Fibroblast of gingiva (primary cell): ENCODE measurements at regions not wholly inside any gene's neighbourhood (a gene's known extent, or its start where the extent isn't known, plus 50 kb on each side); places are given as distances from the start of the nearest gene placed in this dataset.

Source experiments
- DNase-seq: peaks from one replicate; pipeline ENCODE4 v3.0.0-alpha.2; 2011; ENCODE audit warnings: low read depth

DNA sequence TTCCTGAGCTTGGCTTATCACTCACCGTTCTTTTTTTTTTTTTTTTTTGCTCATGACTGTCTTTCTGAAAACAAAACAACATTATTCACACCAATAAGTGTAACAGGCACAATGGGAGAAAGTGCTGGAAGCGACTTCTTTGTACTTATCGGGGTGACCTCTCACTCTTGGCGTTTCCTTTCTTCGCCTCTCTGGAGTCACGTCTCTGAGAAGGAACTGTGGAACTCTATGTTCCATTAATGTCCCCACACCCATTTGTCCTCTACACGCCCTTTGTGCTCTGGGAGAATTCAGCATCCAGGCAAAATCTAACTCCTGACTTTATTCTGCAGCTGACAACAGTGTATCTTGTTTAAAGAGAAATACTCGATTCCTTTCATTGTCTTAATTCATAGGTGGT lies 70.8 kb upstream of the FAM204A start:
- DNase-seq: no peak

DNA sequence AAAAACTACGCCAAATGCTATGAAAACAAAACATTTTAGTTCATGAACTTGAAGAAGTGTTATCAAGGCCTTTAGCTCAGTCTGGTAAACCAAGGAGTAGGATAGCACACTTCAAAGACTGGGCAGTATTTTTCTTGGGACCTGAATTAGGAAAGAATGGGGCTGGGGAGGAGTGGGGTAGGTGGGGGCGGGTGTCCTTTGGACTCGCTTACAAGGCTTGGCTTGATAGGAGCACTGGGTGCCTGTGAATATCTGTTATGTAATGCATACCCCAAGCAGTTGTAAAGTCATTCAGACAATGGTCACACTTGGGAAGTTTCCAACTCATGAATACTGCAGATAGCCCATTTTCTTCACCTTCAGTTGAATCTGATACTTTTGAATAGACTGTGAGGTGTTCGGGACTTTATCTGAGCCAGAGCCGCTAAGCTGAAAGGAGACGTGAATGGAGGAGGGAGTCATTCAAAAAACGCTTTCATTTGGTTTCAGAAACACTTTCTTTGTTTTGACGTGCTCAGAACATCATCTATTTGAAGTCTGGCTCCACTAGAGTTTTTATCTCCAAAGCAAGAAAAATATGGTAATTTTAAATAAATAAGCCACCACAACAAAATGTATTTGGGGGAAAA lies 70.1 kb upstream of the FAM204A start:
- no peak for DNase-seq

DNA sequence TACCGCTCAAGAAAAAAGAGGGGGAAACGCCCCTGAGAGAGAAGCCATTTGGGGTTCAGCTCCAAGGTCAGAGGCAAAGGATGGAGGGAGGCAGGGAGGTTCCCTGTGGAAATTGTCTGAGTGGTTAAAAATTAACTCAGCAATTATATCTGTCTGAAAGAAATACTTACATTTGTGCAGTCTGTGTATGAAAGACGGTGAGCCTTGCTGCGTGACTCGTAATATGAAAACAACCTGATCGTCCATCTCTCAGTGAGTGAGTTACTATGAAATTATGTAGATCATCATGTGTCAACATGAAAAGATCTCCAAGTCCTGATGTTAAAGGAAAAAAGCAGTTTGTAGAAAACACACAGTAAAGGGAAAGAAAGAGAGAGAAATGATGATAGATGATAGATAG lies 67.2 kb upstream of the FAM204A start:
- DNase-seq: no peak

DNA sequence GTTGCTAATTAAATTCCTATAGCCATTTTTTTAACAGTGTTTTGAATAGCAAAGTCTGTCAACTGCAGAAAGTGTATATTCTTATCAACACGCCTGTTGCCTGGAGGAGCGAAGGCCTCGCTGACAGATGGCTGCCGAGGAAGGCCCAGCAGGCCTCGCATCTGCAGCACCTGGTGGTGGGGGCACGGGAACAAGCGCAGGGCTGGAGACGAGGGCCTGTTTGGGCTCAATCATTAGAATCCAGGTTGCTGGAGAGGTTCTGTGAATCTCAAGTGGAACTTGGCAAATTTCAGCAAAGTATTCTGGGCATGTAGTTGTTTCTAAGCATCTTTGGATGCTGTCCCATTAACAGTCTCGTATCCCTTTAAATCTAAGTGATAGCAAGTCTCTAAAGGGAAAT lies 66.1 kb upstream of the FAM204A start:
- DNase-seq: no peak

DNA sequence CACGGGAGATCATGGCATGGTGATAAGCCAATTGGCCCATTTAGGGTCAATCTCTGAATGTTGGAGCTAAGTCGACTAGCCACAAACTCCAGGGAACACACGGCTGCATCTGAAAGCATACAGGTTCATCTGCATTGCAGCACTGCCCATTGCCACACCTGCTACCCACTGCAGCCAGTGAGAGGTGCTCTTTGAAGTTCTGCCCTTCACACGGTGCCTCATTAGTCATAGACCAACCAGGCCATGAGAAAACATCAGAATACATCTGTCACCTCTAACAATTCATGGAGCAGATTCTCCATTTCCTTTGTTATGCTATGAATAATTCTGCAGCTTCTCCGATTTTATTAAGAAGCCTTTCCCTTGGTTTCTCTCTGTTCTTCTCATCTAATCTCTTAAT lies 65.7 kb upstream of the FAM204A start:
- no peak for DNase-seq

DNA sequence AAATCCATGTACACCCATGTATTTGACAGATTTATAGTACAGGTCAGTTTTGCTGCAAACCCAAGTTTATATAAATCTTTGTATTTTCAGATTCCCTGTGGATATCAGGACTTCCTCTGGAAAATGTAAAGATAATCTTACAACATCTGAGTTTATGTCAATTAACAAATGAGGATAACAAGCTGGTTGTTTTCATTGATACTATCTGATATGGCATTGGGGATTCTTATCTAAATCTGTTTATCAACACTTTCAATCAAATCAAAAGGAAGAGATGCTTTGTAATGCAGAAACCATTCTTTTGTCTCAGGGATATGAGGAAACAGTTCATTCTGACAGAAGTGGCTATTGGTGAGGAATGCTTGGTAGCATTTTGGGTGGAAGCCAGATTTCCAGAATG lies 64.9 kb upstream of the FAM204A start:
- no peak for DNase-seq

DNA sequence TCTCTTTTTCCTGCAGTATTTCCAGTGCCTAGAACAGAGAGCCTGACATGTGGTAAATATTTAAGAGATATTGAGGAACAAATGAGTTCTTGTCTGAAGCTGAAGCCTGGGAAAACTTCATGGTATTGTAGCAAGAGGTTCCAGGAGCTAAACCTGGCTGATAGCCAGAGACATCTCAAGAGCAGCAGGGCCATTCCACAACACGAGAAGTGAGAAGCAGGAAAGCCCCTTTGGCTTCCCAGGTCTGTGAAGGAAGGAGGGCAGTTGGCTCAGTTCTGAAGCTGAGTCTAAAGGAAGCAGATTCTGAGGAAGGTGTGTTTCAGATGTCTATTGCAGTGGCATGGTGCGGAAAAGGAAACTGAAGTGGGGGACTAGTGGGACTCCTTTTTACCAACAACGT lies 63.8 kb upstream of the FAM204A start:
- DNase-seq: no peak

DNA sequence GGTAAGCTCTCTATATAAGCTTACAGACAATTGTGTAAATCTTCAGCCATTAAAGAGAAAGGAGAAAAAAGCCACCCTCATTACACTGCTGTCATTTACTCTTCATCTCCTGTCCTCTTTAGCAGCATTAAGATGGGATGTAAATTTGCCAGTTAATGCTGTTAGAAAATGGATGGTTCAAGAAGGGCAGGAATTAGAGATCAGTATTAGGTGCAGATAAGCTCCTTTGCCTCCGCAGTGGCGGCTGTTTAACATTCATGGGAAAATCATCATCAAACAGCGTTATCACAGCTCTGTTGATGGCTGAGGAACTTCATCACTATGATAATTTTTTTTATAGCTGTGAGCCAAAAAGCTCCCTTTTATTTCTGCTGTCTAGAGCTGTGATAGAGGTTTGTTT lies 61.8 kb upstream of the FAM204A start:
- no peak for DNase-seq

DNA sequence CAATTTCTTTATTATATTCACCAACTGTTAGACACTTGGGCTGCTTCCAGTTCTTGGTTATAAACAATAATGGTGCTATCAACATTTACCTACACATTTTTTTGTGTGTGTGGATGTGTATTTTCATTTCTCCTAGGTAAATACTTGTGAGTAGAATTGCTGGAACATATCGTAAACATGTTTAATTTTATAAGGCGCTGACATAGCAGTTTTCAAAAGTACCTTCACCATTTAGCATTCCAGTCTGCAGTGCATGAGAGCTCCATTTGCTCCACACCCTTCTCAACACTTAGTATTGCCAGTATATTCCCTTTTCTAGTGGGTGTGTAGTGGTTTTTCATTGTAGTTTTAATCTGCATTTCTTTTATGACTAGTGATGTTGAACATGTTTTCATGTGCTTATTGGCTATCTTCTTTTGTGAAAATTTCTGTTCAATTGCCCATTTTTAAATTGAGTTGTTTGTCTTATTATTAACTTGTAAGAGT lies 59.6 kb upstream of the FAM204A start:
- no peak for DNase-seq

DNA sequence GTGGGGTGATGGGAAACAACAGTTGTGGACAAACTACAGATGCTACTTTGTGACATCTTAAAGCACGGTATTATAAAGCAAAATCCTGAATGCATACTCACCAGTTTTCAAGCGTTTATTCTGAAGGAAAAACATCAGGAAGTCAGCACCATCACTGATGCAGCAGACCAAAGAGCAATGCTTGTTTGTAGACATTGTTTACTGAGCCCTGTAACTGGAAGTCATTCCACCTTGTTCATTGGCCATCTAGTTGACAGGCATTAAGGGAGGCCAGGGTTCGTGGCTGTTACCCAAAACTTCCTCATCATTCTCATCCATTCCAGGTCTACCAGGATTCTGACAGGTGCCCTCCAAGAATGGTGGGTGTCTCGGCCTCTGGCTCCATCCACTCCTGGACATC lies 55.3 kb upstream of the FAM204A start:
- no peak for DNase-seq

DNA sequence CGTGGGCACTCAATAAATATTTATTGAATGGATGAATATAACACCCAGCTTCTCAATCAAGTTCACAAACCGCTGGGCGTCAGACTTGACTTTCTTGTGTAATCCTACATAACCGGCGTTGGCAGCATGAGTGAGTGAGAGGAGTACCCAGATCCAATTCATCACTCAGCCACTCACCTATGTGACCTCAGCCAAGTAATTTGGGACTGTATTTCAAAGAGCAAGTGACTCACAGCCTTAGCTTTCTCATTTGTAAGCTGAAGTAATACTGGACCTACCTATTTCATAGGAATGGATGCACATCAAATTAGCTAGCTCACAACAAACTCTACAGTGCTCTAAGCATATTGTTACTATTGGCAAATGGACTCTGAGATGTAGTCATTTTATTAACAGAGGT lies 53.8 kb upstream of the FAM204A start:
- DNase-seq: no peak

DNA sequence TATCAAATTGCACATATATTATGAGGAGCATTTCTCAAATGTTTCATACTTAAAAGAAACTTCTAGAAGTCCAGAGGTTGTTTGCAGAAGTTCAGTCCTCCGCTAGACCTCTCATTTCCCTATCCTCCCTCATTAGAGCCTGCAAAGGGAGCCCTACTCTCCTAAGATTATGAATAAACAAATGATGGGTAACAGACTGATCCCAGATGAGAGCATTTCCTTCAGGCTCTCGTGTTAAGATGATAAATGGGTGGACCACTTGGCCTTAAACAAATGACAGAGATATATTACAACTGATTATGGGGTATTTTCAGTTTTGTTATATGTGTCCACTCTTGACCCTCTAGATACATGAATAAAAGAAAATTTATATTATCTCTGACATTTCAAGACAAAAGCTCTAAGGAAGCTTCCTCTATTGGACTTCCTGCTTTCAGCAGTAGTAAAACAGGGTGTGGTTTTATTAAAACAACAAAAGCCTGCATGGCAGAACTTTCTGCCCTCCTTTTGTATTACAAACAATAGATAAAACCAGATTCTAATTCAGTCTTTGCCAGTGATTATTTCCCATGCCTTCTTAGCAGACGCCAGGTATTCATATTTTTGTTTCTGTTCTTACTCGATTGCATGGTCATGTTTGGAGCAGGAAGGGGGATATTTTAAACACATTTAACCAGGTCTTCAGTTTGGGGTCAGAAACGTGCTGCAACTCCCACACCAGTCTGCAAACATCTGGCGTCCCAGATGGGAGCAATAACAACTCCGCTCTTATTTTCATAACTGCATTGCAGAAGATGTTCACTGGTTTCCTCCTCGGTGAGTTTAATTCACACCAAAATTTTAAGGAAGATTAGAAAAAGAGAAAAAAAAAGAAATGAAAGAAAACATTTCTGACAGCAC lies 52.4 kb upstream of the FAM204A start:
- no peak for DNase-seq

DNA sequence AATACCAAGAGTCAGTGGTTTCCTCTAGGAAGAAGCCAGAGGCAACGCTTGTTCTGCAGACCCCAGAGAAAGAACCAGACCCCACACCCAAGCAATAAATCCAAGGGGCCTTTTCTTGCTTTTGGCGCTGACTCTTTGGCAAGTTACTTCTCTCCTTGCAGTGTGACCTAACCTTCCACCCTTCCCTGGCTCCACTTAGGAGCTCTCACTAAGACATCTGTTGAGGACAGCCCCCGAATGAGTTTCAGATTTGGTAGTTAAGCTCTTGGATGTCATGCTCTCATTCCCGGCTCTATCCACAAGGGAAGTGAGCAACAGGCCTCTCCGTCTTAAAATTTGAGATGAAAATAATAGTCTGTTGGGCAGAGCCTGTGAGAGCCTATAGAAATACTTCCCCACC lies 50.6 kb upstream of the FAM204A start:
- no peak for DNase-seq
